HEK293 (cell line): ENCODE measurements at regions not wholly inside any gene's neighbourhood (a gene's known extent, or its start where the extent isn't known, plus 50 kb on each side); places are given as distances from the start of the nearest gene placed in this dataset.

ENCODE experiments used
- CTCF ChIP-seq: fragments of 450-650 bp; formaldehyde crosslinking; IDR thresholded peaks from 2 replicates; pipeline ENCODE4 v1.5.1; 2016; ENCODE audit warnings: missing biosample characterization, missing genetic modification characterization
- YY1 ChIP-seq: fragments of 450-650 bp; formaldehyde crosslinking; IDR thresholded peaks from 2 replicates; pipeline ENCODE4 v1.5.1; 2018; ENCODE audit warnings: missing biosample characterization, missing genetic modification characterization
- ZNF266 ChIP-seq: fragments of 450-650 bp; formaldehyde crosslinking; IDR thresholded peaks from 2 replicates; pipeline ENCODE4 v1.5.1; 2016; ENCODE audit warnings: missing biosample characterization, missing genetic modification characterization, low read depth
- ZNF274 ChIP-seq, 2 experiments: fragments of 200-500 bp in 1 of 2; fragments of 450-650 bp in 1 of 2; sonication (Bioruptor generic) in 1 of 2; formaldehyde crosslinking in 1 of 2; IDR thresholded peaks; 2 replicates each; pipeline versions ENCODE4 v1.5.1 to v1.6.1; 2014 to 2016; ENCODE audit warnings: borderline replicate concordance in 1 of 2, inconsistent platforms in 1 of 2, low read length in 1 of 2, missing biosample characterization in 1 of 2, missing genetic modification characterization in 1 of 2
- ZNF302 ChIP-seq: fragments of 450-650 bp; formaldehyde crosslinking; IDR thresholded peaks from 2 replicates; pipeline ENCODE4 v1.5.1; 2016; ENCODE audit warnings: missing biosample characterization, missing genetic modification characterization, low read depth
- ZNF311 ChIP-seq: fragments of 450-650 bp; formaldehyde crosslinking; IDR thresholded peaks from 2 replicates; pipeline ENCODE4 v1.5.1; 2017; ENCODE audit warnings: missing biosample characterization, missing genetic modification characterization, borderline replicate concordance
- ZNF707 ChIP-seq: fragments of 450-650 bp; formaldehyde crosslinking; IDR thresholded peaks from 2 replicates; pipeline ENCODE4 v1.5.1; 2016; ENCODE audit warnings: missing biosample characterization, missing genetic modification characterization
- ZNF76 ChIP-seq: fragments of 450-650 bp; formaldehyde crosslinking; IDR thresholded peaks from 2 replicates; pipeline ENCODE4; 2016; ENCODE audit warnings: low read depth, missing biosample characterization, missing genetic modification characterization, borderline replicate concordance
- TF ChIP-seq, protein P1 (sequence below): fragments of 450-650 bp; formaldehyde crosslinking; IDR thresholded peaks from 2 replicates; pipeline ENCODE4 v1.5.1; 2016; ENCODE audit warnings: missing biosample characterization, missing genetic modification characterization
- TF ChIP-seq, protein P2 (sequence below): fragments of 450-650 bp; formaldehyde crosslinking; IDR thresholded peaks from 2 replicates; pipeline ENCODE4 v1.5.0; 2017; ENCODE audit warnings: missing biosample characterization, missing genetic modification characterization, borderline replicate concordance
- TF ChIP-seq, protein P3 (sequence below): fragments of 450-650 bp; formaldehyde crosslinking; IDR thresholded peaks from 2 replicates; pipeline ENCODE4 v1.5.1; 2016; ENCODE audit warnings: missing biosample characterization, missing genetic modification characterization

GRCh38 chr5:174165406-174165805 lies 119.9 kb downstream of the NSG2 start:
- TF ChIP-seq, protein P1, sequence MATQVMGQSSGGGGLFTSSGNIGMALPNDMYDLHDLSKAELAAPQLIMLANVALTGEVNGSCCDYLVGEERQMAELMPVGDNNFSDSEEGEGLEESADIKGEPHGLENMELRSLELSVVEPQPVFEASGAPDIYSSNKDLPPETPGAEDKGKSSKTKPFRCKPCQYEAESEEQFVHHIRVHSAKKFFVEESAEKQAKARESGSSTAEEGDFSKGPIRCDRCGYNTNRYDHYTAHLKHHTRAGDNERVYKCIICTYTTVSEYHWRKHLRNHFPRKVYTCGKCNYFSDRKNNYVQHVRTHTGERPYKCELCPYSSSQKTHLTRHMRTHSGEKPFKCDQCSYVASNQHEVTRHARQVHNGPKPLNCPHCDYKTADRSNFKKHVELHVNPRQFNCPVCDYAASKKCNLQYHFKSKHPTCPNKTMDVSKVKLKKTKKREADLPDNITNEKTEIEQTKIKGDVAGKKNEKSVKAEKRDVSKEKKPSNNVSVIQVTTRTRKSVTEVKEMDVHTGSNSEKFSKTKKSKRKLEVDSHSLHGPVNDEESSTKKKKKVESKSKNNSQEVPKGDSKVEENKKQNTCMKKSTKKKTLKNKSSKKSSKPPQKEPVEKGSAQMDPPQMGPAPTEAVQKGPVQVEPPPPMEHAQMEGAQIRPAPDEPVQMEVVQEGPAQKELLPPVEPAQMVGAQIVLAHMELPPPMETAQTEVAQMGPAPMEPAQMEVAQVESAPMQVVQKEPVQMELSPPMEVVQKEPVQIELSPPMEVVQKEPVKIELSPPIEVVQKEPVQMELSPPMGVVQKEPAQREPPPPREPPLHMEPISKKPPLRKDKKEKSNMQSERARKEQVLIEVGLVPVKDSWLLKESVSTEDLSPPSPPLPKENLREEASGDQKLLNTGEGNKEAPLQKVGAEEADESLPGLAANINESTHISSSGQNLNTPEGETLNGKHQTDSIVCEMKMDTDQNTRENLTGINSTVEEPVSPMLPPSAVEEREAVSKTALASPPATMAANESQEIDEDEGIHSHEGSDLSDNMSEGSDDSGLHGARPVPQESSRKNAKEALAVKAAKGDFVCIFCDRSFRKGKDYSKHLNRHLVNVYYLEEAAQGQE (tag by site-specific recombination), result no peak
- TF ChIP-seq CTCF (no peak), ZNF302 (tag by site-specific recombination) (no peak), ZNF76 (tag by site-specific recombination) (no peak), YY1 (no peak), ZNF274 (IDR thresholded peaks at IDR 0.05; ENCODE audit: low read length) (no peak), ZNF274 (tag by site-specific recombination; IDR thresholded peaks at IDR 0.05; ENCODE audit: borderline replicate concordance) (no peak), ZNF266 (tag by site-specific recombination) (no peak), ZNF311 (tag by site-specific recombination) (no peak), ZNF707 (tag by site-specific recombination) (no peak)
- TF ChIP-seq, protein P2, sequence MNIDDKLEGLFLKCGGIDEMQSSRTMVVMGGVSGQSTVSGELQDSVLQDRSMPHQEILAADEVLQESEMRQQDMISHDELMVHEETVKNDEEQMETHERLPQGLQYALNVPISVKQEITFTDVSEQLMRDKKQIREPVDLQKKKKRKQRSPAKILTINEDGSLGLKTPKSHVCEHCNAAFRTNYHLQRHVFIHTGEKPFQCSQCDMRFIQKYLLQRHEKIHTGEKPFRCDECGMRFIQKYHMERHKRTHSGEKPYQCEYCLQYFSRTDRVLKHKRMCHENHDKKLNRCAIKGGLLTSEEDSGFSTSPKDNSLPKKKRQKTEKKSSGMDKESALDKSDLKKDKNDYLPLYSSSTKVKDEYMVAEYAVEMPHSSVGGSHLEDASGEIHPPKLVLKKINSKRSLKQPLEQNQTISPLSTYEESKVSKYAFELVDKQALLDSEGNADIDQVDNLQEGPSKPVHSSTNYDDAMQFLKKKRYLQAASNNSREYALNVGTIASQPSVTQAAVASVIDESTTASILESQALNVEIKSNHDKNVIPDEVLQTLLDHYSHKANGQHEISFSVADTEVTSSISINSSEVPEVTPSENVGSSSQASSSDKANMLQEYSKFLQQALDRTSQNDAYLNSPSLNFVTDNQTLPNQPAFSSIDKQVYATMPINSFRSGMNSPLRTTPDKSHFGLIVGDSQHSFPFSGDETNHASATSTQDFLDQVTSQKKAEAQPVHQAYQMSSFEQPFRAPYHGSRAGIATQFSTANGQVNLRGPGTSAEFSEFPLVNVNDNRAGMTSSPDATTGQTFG (tag by site-specific recombination), result no peak
- TF ChIP-seq, protein P3, sequence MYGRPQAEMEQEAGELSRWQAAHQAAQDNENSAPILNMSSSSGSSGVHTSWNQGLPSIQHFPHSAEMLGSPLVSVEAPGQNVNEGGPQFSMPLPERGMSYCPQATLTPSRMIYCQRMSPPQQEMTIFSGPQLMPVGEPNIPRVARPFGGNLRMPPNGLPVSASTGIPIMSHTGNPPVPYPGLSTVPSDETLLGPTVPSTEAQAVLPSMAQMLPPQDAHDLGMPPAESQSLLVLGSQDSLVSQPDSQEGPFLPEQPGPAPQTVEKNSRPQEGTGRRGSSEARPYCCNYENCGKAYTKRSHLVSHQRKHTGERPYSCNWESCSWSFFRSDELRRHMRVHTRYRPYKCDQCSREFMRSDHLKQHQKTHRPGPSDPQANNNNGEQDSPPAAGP (tag by site-specific recombination), result no peak
